NCI-H748 (cell line): ENCODE measurements at regions not wholly inside any gene's neighbourhood (a gene's known extent, or its start where the extent isn't known, plus 50 kb on each side); places are given as distances from the start of the nearest gene placed in this dataset.
"Not testable (repeated sequence)": the region's sequence is repeated elsewhere in the genome, so short reads cannot be mapped to it uniquely, and the experiment has no call there.

Experiments used
- DNase-seq: peaks from one replicate; lab custom pipeline; 2025; ENCODE audit not compliant: unreplicated experiment; lab: John Stamatoyannopoulos, UW

DNA sequence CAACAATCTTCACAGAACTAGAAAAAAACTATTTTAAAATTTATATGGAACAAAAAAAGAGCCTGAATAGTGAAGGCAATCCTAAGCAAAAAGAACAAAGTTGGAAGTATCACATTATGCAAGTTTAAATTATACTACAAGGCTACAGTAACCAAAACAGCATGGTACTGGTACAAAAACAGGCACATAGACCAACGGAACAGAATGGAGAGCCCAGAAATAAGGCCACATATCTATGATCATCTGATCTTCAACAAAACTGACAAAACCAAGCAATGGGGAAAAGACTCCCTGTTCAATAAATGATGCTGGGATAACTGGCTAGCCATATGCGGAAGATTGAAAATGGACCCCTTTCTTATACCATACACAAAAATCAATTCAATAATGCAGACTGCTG, 74.4 kb upstream of the RTN4 start:
- DNase-seq: not testable (repeated sequence)

DNA sequence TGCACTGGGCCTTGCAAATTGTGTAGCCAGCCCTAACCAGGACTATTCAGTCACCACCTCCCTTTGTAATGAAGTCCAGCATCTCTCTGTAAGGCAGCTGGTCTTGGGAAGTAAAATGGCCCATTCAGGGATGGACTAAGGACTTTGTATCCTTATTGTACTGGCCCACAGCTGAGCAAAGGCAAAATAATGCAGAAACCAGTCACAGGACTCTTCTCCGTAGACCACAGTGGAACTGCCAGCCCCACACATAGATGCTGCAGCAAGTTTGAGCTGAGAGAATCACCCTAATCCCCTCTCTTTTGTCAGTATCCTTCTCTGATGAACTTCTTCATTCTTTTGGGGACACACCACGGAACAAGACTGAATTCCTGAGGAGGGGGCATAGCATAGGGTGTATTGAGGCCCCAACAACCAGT, 73.6 kb upstream of the RTN4 start:
- no peak for DNase-seq

DNA sequence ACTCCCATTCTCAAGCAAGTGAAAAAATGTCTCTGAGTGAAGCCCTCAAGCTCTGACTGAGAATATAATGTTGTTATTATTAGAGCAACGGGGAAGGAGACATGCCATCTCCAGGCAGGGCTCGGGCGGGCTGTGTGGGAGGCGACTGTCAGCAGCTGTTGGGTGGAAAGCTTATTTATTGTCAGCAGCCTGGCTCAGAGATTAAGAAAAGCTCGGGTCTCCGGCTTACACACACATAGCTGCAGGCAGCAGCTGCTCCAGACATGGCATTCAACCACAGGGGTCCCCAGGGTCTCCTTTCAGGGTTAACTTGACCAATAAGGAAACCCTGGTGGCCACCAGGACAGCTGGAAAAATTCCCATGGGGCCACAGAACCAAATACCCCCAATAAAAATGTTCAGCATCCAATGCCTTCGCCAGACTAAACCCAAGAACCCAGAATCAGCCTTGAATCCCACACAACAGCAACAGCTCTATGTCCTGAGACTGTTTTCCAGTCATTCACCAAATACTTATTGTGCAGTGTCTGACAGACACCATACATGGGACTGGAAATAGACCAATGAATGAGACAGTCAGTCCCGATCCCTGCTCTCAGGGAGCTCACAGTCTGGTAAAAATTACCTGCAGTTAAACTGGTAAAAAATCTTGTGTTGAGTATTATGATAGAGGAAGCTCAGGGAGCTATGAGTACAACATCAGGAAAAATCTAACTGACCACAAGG, 70.5 kb upstream of the RTN4 start:
- no peak for DNase-seq

DNA sequence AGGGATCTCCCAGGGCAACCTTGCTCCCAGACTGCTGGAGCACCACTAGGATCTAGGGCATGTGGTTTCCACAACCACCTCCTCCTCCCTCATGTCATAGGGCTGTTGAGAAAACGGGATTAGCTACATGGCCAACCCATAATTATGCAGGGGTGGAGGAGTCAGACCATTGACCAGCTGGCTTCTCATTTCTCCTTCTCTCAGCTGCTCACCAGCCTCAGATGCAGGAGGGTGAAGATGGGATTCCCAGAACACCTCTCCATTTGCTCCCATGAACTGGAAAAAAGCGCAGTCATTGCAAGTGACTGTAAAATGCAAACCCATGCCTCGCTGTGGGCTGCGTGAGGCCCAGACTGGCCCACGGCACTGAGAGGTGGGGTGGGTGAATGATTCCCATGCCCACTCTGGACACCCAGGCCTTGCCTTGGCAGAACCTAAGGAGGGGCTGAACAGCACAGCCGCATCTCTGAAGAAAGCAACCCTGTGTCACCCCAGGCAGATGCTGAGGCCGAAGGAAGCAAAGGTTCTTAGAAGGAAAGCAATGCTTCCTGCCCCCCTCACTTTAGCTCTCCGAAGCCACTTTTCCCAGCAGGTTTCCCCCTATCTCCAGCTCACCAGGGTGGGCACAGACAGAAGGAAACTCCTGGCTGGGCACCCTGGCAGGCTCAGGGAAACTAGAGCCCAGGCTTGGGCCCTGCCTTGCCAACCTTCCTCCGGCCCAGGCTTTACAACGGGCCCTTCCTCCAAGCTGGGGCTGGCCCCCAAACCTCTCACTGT, 69.6 kb upstream of the RTN4 start:
- DNase-seq: no peak

DNA sequence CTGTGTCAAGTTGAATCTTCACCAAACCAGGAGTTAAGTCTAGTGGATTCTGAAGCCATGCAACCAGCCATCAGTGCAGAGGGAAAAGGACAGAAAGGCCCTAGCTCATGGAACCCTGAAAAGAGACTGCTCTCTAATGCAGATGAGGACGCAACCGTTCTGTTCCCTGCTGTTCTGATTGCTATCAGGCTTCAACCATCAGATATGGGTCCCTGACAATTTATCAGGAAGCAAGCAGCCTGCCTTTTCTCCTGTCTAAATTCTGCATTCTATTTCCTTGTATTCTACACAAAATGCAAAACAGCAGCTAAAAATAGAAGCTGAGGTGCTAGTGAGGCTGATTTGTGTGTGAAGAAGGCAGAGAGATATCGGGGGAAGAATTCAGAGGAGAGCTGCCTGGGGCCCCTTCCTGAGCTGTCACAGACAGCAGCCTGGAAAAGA, 68.4 kb upstream of the RTN4 start:
- DNase-seq: no peak

DNA sequence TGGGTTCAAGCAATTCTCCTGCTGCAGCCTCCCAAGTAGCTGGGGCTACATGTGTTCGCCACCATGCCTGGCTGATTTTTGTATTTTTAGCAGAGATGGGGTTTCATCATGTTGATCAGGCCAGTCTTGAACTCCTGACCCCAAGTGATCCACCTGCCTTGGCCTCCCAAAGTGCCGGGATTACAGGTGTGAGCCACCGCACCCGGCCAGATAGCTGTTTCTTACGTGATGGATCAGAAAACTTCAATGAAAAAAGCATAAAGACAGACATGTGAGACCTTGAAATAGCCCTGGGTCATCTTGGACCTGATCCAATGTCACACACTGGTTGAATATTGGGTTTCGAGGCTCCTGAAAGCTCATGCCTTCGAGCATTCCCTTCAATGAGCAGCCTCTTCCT, 66.7 kb upstream of the RTN4 start:
- DNase-seq: no peak

DNA sequence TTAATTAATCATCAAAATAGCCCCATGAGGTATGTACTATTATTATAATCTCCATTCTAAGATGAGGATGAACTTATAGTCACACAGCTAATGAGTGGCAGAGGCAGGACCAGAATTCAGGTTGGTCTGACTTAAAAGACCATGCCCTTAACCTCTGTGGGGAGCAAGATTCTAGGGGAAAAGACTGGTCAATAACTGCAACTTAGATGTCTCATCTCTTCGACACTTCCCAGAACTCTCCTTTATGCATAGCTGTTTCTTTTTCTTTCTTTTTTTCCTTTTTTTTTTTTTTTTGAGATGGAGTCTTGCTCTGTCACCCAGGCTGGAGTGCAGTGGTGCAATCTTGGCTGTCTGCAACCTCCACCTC, 66.3 kb upstream of the RTN4 start:
- DNase-seq: no peak

DNA sequence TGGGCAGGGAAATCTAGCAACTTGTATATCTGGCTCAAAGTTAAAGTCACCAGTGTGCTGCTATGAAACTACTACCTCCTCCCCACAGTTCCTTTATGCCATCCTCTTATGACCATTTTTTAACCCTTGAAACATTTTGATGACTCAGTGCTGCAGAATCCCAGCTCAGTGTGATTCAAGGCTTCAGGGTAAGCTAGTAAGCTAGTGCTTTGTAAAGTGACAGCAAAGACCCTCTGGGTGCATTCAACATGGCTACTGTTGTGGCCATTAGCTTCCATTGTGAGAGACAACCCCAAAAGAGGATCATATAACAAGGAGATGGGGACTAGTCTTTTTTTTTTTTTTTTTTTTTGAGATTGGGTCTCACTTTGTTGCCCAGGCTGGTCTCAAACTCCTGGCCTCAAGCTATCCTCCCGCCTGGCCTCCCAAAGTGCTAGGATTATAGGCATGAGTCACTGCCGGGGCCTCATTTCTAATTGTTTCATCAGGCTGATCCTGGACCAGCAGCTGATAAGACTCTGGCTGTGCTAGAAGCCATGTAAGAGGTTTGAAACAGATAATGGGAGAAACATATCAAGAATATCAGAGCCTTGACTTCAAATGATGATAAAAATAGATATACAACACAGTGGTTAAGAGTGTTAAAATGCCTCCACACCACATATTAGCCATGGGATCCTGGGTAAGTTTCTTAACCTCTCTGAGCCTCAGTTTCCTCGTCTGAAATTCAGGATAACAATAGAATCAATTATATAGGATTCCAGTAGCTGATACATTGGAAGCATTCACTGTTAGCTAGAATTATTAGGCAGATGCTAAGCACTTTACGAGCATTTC, 65.7 kb upstream of the RTN4 start:
- DNase-seq: no peak

DNA sequence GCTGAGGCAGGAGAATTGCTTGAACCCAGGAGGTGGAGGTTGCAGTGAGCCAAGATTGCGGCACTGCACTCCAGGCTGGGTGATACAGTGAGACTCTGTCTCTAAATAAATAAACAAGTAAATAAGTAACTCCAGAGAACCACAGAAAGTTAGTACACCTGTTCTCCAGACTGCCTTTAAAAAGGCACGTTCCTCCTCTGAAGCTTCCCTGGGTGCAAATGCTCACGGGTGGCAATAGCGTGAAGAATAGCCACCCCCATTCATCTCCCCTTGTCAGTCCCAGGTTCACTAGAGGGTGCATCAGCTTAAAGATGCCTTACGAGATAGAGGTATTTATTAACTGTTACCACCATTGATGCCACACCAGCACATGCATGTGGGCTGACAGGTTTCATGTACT, 64.3 kb upstream of the RTN4 start:
- DNase-seq: no peak

DNA sequence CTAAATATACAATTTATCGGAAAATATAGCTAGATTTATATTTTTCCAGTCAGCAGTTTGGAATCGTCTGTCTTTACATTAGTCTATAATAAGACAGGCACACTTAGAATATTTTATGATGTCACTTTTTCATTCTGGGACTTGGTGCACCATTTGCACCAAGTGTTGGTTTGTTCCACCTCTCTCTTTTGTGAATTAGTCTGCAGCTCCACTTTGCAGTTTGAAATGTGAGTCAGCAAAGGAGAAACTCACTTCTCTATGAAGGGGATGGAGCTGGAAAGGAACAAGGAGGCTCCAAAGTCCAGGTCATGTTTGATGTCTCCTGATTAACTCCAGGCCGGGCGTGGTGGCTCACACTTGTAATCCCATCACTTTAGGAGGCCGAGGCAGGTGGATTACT, 63.8 kb upstream of the RTN4 start:
- DNase-seq: no peak

DNA sequence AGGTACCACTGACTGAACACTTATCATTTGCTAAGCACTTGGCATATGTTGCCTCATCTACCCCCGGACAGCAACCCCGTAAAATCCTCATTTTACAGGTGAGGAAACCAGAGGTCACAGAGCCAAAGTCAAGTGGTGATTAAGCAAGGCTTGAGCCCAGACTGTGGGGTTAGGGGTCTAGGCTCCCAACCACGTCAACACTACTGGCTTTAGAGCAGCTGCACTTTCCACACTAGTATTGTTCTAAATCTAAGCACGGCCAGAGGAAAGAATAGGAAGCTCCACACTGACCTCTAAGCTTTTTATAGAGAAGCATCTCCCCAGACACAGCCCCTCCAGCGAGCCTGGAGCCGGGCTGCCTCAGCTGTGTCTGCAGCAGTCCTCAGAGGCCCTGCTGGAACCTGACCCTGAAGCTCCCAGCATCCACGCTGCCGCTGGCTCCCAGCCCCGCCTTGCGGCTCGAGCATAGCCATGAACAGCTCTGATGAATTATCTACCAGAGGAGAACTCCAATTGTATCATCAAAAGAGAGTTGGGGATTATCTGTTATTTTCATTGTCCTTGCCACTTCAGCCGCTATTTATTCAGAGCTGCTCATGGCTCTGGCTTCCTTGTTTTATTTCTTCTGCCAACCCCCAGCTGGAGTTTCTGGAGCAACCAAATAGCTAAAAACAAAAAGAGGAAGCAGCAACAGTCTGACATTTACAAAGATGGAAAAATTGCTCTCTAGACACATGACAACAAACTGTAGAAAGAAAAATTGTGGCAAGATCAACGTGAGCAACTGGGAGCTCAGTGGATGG, 62.2 kb upstream of the RTN4 start:
- peak; percentile 61 for DNase-seq

DNA sequence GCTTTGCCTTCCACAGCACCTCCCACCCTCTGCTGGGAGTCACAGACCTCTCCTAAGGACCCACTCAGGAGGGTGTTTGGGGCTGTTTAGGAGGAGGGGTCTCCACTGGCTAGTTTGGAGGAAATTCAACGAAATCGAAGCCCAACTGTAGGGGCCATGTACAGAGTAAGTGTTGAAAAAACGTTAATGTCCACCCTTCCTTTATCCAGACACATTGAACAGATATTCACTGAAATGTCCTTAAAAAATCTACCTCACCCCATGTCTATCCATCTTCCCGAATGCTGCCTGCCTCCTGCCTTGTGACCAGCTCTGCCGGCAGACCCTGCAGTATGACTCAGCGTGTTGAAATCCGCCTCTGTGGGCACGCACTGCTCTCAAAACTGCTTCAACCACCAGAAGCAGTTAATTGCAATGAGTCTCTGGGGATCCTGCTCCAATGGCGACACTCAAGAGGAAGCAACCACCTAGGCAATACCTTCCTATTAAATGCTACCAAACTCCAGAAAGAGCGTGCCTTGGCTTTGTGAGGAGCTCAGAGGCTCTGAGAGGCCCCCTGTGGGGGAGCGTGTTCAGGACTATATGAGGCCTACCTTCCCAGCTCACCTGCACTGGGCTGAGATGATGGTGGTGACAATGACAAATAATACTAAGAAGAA, 61.4 kb upstream of the RTN4 start:
- DNase-seq: peak; percentile 74

DNA sequence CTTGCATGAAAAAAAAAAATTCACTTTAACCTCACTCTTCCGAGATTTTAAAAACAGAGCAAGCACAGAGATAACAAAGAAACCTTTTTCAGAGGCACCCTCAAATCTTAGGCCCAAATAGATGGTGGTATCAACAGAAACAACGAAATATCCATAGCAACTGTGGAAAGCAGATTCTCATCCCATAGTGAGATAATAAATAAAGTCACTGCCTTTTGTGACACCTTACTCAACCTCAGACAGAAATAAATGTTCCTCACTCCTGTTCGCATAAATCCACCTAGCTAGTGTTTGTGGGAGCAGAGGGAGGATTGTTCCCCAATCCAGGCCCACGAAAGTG, 60.9 kb upstream of the RTN4 start:
- DNase-seq: no peak

DNA sequence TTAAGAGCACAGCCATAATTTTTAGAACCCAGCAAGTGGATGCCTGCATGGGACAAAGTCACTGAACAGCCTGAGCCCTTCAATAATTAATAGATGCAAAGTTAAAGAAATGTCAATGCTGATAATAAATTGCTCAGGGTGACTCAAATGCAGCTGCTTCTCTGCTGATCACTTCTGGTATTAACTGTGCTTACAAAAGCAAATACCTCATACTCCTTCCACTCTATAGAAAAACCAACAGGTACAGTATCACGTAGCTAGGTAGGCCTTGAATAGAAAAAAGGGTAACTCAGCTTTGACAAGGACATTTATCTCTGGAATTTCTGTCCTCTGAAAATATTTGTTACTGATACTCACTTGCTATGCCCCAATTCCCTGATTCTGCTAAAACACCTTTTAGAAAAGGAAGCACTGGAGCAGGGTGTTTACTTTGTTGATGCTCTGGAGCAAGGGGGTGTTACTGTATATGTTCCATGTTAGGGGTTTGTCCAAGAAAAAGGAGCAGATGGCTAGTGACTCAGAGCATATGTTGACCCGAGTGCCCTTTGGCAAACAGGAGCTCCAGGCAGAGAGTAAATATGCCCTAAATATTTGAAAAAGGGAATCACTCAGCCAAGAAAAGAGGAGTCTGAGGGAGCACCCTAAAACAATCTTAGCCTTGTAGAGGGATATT, 59.1 kb upstream of the RTN4 start:
- DNase-seq: peak; percentile 79

DNA sequence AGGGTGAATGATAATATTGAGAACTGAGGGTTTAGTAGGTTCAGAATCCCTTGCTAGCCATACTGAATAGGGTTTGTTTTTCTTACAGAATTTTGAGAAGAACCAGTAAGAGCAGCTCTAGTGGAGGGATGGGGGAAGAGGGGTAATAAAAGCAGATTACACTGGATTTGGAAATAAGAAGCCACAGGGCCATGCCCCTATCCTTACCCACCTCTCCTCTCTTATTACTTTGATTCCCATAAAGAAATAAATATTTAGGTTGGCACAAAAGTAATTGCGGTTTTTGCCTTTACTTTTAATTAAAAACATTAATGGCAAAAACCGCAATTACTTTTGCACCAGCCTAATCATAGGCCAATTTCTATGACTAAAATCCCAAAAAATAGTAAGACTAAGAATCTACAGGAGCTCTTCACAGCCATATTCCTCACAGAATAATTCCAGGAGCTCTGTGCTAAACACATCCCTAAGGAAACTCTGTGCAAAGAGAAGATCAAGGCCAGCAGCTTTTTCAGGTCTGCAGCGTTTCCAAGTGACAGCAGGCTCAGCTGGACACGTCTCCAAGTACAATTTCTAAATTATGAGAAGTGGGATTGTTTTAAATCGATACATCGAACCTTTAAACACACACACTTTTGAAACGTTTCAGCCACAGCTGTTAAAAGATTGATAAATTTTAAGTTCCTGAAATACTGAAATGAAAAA, 58.4 kb upstream of the RTN4 start:
- DNase-seq: no peak

DNA sequence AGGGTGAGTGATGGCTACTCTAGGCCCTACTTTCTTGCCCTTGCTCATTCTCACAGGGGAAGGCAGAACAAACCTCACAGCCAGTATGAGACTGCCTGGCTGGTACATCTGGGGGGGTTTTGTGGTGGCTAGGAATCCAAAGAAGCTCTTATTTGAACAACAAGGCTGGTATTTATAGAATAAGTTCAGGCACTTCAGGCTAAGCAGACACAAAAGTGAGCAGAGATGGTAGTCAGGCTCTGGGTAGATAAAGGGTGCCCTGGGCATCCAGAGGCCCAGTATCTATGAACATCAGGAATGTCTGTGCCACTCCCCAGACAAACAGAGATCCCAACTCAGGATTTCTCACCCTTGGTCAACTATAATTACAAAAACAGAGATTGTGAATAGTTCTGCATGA, 57.2 kb upstream of the RTN4 start:
- no peak for DNase-seq

DNA sequence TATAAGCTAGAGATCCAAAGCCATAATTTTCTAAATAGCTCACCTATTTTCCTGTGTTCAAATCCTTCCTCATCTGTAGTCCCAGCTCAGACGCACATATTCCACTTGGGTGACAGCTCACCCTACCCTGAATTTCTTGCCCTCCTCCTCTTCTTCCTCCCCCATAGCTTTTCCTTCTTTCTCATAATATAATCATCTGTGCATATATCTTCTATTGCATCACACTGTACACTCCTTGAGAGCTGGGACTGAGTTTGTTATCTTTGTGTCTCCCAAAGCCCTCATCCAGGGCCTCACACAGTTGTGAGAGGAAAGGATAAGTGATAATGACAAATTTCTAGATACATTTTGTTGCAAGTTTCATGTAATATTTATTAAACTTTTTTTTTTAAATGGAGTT, 55.9 kb upstream of the RTN4 start:
- no peak for DNase-seq

DNA sequence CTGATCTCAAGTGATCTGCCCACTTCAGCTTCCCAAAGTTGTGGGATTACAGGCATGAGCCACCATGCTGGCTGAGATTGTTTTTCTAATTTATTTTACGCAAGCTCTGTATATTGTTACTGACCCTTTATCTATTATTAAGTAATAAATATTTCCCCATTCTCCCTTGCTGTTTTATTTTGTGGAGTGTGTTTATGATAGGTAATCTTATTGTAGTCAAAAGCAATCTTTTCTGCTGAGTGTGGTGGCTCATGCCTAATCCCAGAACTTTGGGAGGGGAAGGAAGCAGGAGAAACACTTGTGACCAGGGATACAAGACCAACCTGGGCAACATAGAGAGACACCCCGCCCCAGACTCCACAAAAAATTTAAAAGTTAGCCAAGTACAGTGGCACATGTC, 55.2 kb upstream of the RTN4 start:
- no peak for DNase-seq

DNA sequence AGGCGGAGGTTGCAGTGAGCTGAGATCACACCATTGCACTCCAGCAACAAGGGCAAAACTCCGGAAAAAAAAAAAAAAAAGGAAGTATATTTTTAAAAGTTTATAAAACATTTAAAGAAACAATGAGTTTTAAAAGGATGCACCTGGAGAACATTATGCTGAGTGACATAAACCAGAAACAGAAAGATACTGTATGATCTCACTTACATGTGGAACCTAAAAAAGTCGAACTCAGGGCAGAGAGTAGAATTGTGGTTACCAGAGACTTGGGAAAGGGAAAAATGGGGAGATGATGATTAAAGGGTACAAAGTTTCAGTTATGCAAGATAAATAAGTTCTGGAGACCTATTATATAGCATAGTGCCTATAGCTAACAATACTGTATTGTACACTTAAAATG, 52.8 kb upstream of the RTN4 start:
- DNase-seq: no peak
